SK-N-SH (cell line): ENCODE measurements at regions not wholly inside any gene's neighbourhood (a gene's known extent, or its start where the extent isn't known, plus 50 kb on each side); places are given as distances from the start of the nearest gene placed in this dataset.

ENCODE experiments used
- CTCF ChIA-PET: fragments of 300-600, 350-600 bp; formaldehyde crosslinking; extraction: SDS; loops from one replicate; lab custom pipeline; 2021; lab: Yijun Ruan, JAX
- POLR2A ChIA-PET: fragments of 350-600 bp; sonication (Branson Sonifier 250); formaldehyde crosslinking; extraction: SDS; loops from one replicate; lab custom pipeline; 2020; ENCODE audit warnings: antibody characterized with exemption, inconsistent platforms; lab: Yijun Ruan, JAX
- DNase-seq: peaks from one replicate; pipeline ENCODE4 v3.0.0; 2012
- H2AFZ ChIP-seq: fragments of 200-600 bp; sonication (generic); 2 replicates; pipeline ENCODE4 v1.8.1; 2016; ENCODE audit warnings: antibody characterized with exemption, mild to moderate bottlenecking, low read depth
- H3F3A ChIP-seq: fragments of 200-600 bp; sonication (generic); replicated peaks from 2 replicates; pipeline ENCODE3; 2016; ENCODE audit warnings: antibody characterized with exemption, mild to moderate bottlenecking; ENCODE audit not compliant: insufficient read depth
- H3K27ac ChIP-seq, 2 experiments: fragments of 200-500 bp in 1 of 2; fragments of 200-600 bp in 1 of 2; sonication (Bioruptor generic) in 1 of 2; sonication (generic), shearing (Covaris generic) in 1 of 2; 2 replicates each; pipeline versions ENCODE4 v1.5.1 to v1.6.1; 2014 to 2016; ENCODE audit warnings: low read depth in 2 of 2, inconsistent platforms in 1 of 2, low read length in 1 of 2, mild to moderate bottlenecking in 1 of 2, mixed read lengths in 1 of 2
- H3K27me3 ChIP-seq: fragments of 200-600 bp; sonication (generic), shearing (Covaris generic); 2 replicates; pipeline ENCODE4 v1.6.1; 2016; ENCODE audit warnings: mixed run types; ENCODE audit not compliant: insufficient read depth
- H3K36me3 ChIP-seq, 2 experiments: fragments of 200-500 bp in 1 of 2; fragments of 200-600 bp in 1 of 2; sonication (Bioruptor generic) in 1 of 2; sonication (generic) in 1 of 2; replicated peaks in 1 of 2; 2 replicates each; pipeline versions ENCODE3 to v1.5.1; 2014 to 2016; ENCODE audit warnings: low read length in 1 of 2, mild to moderate bottlenecking in 1 of 2; ENCODE audit not compliant: insufficient read depth in 2 of 2, control insufficient read depth in 1 of 2
- H3K4me1 ChIP-seq, 2 experiments: fragments of 200-500 bp in 1 of 2; fragments of 200-600 bp in 1 of 2; sonication (Bioruptor generic) in 1 of 2; sonication (generic), shearing (Covaris generic) in 1 of 2; 2 replicates each; pipeline versions ENCODE4 v1.5.1 to v1.6.1; 2014 to 2016; ENCODE audit warnings: low read depth in 1 of 2, low read length in 1 of 2, mixed run types in 1 of 2; ENCODE audit not compliant: insufficient read depth in 2 of 2, control insufficient read depth in 1 of 2
- H3K4me2 ChIP-seq: fragments of 200-600 bp; sonication (generic), shearing (Covaris generic); 2 replicates; pipeline ENCODE4 v1.6.1; 2017; ENCODE audit warnings: mixed run types
- H3K4me3 ChIP-seq, 2 experiments: fragments of 200-500 bp in 1 of 2; fragments of 200-600 bp in 1 of 2; sonication (Bioruptor generic) in 1 of 2; sonication (generic), shearing (Covaris generic) in 1 of 2; 2 replicates each; pipeline versions ENCODE4 v1.5.1 to v1.8.1; 2014 to 2016; ENCODE audit warnings: low read depth in 2 of 2, inconsistent platforms in 1 of 2, low read length in 1 of 2, mild to moderate bottlenecking in 1 of 2, mixed read lengths in 1 of 2, moderate library complexity in 1 of 2
- H3K79me2 ChIP-seq: fragments of 200-600 bp; sonication (generic); 2 replicates; pipeline ENCODE4 v1.8.1; 2017; ENCODE audit warnings: mild to moderate bottlenecking; ENCODE audit not compliant: insufficient read depth
- H3K9ac ChIP-seq: fragments of 200-600 bp; sonication (generic); 2 replicates; pipeline ENCODE4 v1.6.1; 2017; ENCODE audit warnings: mixed run types
- H3K9me2 ChIP-seq: fragments of 200-600 bp; sonication (generic); 2 replicates; pipeline ENCODE4 v1.6.1; 2017; ENCODE audit warnings: mixed run types
- H3K9me3 ChIP-seq: fragments of 200-600 bp; sonication (generic); 2 replicates; pipeline ENCODE4 v1.6.1; 2017; ENCODE audit warnings: mixed run types, mild to moderate bottlenecking, moderate library complexity
- H4K20me1 ChIP-seq: fragments of 200-600 bp; sonication (generic); 2 replicates; pipeline ENCODE4 v1.6.1; 2017; ENCODE audit warnings: mild to moderate bottlenecking, mixed run types; ENCODE audit not compliant: insufficient read depth
- EZH2phosphoT487 ChIP-seq: fragments of 200-600 bp; sonication (generic); IDR thresholded peaks from 2 replicates; pipeline ENCODE4 v1.6.1; 2017; ENCODE audit warnings: low read depth, mixed run types, mild to moderate bottlenecking, antibody characterized with exemption, moderate library complexity, borderline replicate concordance
- GABPA ChIP-seq: IDR thresholded peaks from 2 replicates; pipeline ENCODE4 v1.4.0; 2012; ENCODE audit warnings: low read depth, mild to moderate bottlenecking
- GATA2 ChIP-seq: sonication (generic); formaldehyde crosslinking; IDR thresholded peaks from 2 replicates; pipeline ENCODE4 v1.5.0; 2020; ENCODE audit warnings: mild to moderate bottlenecking, missing genetic modification reagents
- IRF3 ChIP-seq: fragments of 150-350 bp; IDR thresholded peaks from 2 replicates; pipeline ENCODE4 v1.6.1; 2016; ENCODE audit warnings: mild to moderate bottlenecking, low read depth, low read length
- PBX3 ChIP-seq: IDR thresholded peaks from 2 replicates; pipeline ENCODE4; 2012
- RAD21 ChIP-seq: IDR thresholded peaks from 2 replicates; pipeline ENCODE4 v1.6.1; 2012; ENCODE audit warnings: mild to moderate bottlenecking, low read length
- RCOR1 ChIP-seq: fragments of 150-350 bp; IDR thresholded peaks from 2 replicates; pipeline ENCODE4 v1.6.1; 2017; ENCODE audit warnings: antibody characterized with exemption, low read length
- RXRA ChIP-seq: IDR thresholded peaks from 2 replicates; pipeline ENCODE4 v1.4.0; 2012; ENCODE audit warnings: low read depth, mild to moderate bottlenecking, borderline replicate concordance
- SIN3A ChIP-seq: IDR thresholded peaks from 2 replicates; pipeline ENCODE4 v1.6.1; 2012; ENCODE audit warnings: low read depth, mild to moderate bottlenecking, low read length, moderate library complexity, borderline replicate concordance
- SMC3 ChIP-seq: IDR thresholded peaks from 2 replicates; pipeline ENCODE4 v1.6.1; 2012; ENCODE audit warnings: low read depth, low read length, improper control_type of control experiment
- TCF12 ChIP-seq: IDR thresholded peaks from 2 replicates; pipeline ENCODE4 v1.4.0; 2012
- USF2 ChIP-seq: fragments of 150-350 bp; IDR thresholded peaks from 2 replicates; pipeline ENCODE4 v1.6.1; 2017; ENCODE audit warnings: antibody characterized with exemption, low read length, low read depth, borderline replicate concordance
- ZBTB33 ChIP-seq: IDR thresholded peaks from 2 replicates; pipeline ENCODE4 v1.4.0; 2012; ENCODE audit warnings: low read depth, borderline replicate concordance
- WGBS: methylation state at CpG from one replicate; pipeline ENCODE4 v1.1.6; 2017; ENCODE audit warnings: low lambda C conversion rate; 5-methylcytosine and 5-hydroxymethylcytosine counted together

- CTCF ChIA-PET: no interaction called here
Observed at GRCh38 chr12:112682586-112682985, 109.0 kb upstream of the RPH3A start.

More at GRCh38 chr12:112682586-112682985, 109.0 kb upstream of the RPH3A start:
- Histone ChIP-seq H3K27me3 (no peaks in the 10 kb centered on the region), H3F3A (no peaks in the 10 kb centered on the region), H3K9me3 (no peaks in the 10 kb centered on the region), H3K4me2 (no peak overlapping the region), H4K20me1 (no peaks in the 10 kb centered on the region), H3K9ac (no peak overlapping the region), H3K9me2 (no peaks in the 10 kb centered on the region), H3K79me2 (no peaks in the 10 kb centered on the region), H3K36me3 (no peaks in the 10 kb centered on the region), H3K27ac (no peak overlapping the region), H3K4me3 (no peak overlapping the region), H3K4me1 (peaks cover 0 to 5% of the 10 kb centered on the region in 2 experiments; a peak in 1 of 4 replicates), H2AFZ (no peak overlapping the region)
- TF ChIP-seq PBX3 (no peak), SIN3A (no peak), RCOR1 (no peak), ZBTB33 (no peak), EZH2phosphoT487 (no peak), RXRA (no peak), USF2 (no peak), GABPA (no peak), TCF12 (no peak), IRF3 (no peak), SMC3 (no peak), GATA2 (CRISPR knock-in tag) (no peak), RAD21 (no peak)
- WGBS: 36% methylated on average over 2 of the region's 2 CpGs
- no peak for DNase-seq
- POLR2A ChIA-PET: no interaction called here
